ENCODE measurements at regions not wholly inside any gene's neighbourhood (a gene's known extent, or its start where the extent isn't known, plus 50 kb on each side); places are given as distances from the start of the nearest gene placed in this dataset.

DNA sequence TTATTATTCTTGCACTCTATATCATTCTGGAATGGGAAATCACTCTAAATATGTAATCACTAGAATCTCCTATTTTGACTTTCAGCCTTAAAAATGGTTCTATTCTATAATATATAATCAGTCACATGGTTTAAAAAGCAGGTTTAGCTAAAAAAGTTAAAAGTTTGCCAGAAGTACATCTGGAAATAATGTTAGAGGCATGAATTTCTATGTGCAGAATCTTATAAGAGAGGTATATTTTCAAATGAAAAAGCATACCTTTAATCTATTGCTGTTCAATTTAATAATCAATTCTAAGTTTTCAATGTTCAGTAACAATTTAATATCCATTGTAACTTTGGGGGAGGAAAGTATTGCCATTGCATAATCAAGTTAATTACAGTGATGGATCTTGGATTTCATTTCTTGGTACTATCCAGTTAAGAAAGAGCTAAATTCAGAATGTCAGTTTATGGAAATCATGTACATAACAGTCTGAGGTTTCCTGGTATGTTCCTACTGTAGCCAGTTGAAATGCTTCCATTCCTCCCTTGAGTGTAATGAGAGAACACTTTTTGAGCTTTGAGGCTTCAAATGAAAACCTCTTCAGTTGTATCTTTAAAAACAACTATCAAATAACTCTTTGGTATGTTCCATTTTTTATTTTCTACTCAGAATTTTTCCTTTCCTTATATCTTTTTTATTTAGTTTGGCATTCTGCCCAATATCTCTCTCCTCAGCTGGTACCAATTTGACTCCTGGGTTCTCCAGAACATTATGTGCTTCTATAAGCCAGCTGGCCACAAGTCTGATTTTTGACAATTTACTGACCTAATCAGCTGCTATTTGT, 175.7 kb upstream of the COL11A1 start:
- DNase-seq (no peak), ATAC-seq (ENCODE audit: low read depth) (no peak)
- POLR2A ChIA-PET = no interaction called here
- intact Hi-C loops (cut with micrococcal nuclease) = no loop called here
- Histone ChIP-seq H4K20me1 (ENCODE audit: control insufficient read depth, insufficient read depth, low read length, poor library complexity, severe bottlenecking) (no peaks in the 10 kb centered on the region), H3K9ac (ENCODE audit: low read length) (no peak overlapping the region), H2AFZ (ENCODE audit: insufficient read depth, low read depth, low read length, poor library complexity, severe bottlenecking) (no peak overlapping the region), H3K27ac (ENCODE audit: low read length in 2 of 2) (no peak overlapping the region), H3K4me2 (replicated peaks; ENCODE audit: low read depth, low read length, poor library complexity, severe bottlenecking) (no peak overlapping the region), H3K79me2 (ENCODE audit: control insufficient read depth, insufficient read depth, low read length) (no peaks in the 10 kb centered on the region), H3K36me3 (replicated peaks in 1 of 2; ENCODE audit: control extremely low read depth in 1 of 2, control insufficient read depth in 1 of 2, extremely low read depth in 1 of 2, insufficient read depth in 2 of 2, low read length in 1 of 2) (no peaks in the 10 kb centered on the region), H3K9me3 (ENCODE audit: control extremely low read depth in 1 of 3, control insufficient read depth in 2 of 3, insufficient read depth in 1 of 3, low read length in 2 of 3) (peaks cover 0 to 1% (median 0%) of the 10 kb centered on the region in 3 donors), H3K4me3 (ENCODE audit: control extremely low read depth in 1 of 5, extremely low read depth in 1 of 5, insufficient read depth in 1 of 5, low read depth in 2 of 5, low read length in 4 of 5) (no peak overlapping the region), H3K4me1 (ENCODE audit: control insufficient read depth in 2 of 2, insufficient read depth in 2 of 2, low read length in 2 of 2) (no peaks in the 10 kb centered on the region), H3K27me3 (replicated peaks in 1 of 4; ENCODE audit: control extremely low read depth in 1 of 4, control insufficient read depth in 3 of 4, insufficient read depth in 4 of 4, low read length in 3 of 4) (no peaks in the 10 kb centered on the region)
- CTCF ChIA-PET = no interaction called here
- H3K27me3 Mint-ChIP-seq = no peaks in the 10 kb centered on the region
- no peak overlapping the region for H3K27ac Mint-ChIP-seq
- no peak overlapping the region for H3K4me3 Mint-ChIP-seq
- peaks cover 2% of the 10 kb centered on the region for H3K9me3 Mint-ChIP-seq (ENCODE audit: insufficient read depth)
- TF ChIP-seq EZH2 (IDR thresholded peaks at IDR 0.05; ENCODE audit: borderline replicate concordance, insufficient read depth, low read depth, low read length, poor library complexity, severe bottlenecking) = no peak
- TF ChIP-seq, protein P1, sequence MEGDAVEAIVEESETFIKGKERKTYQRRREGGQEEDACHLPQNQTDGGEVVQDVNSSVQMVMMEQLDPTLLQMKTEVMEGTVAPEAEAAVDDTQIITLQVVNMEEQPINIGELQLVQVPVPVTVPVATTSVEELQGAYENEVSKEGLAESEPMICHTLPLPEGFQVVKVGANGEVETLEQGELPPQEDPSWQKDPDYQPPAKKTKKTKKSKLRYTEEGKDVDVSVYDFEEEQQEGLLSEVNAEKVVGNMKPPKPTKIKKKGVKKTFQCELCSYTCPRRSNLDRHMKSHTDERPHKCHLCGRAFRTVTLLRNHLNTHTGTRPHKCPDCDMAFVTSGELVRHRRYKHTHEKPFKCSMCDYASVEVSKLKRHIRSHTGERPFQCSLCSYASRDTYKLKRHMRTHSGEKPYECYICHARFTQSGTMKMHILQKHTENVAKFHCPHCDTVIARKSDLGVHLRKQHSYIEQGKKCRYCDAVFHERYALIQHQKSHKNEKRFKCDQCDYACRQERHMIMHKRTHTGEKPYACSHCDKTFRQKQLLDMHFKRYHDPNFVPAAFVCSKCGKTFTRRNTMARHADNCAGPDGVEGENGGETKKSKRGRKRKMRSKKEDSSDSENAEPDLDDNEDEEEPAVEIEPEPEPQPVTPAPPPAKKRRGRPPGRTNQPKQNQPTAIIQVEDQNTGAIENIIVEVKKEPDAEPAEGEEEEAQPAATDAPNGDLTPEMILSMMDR (IDR thresholded peaks at IDR 0.05) = no peak
- H3K4me1 Mint-ChIP-seq = no peaks in the 10 kb centered on the region

DNA sequence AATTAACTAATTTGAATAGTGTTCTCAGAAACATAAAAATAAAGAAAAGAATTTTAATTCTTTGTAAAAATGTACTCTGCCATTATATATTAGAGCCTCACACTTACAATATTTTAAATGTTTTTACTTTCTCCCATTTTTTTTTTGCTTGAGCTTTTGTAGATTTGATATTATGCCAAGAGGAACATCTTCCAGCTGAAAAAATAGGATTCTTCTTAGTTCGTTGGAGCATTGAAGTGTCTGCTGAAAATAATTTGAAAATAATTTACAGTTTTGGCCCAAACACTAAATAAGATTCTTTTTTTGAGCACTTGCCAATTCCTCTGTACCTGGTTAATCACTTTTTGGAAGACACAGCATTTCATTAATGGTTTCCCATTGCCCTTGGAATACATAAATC, 175.0 kb upstream of the COL11A1 start:
- ATAC-seq (ENCODE audit: low read depth) (no peak), DNase-seq (no peak)
- Mint-ChIP-seq H3K4me1 (no peaks in the 10 kb centered on the region), H3K4me3 (no peak overlapping the region), H3K27me3 (no peaks in the 10 kb centered on the region), H3K27ac (no peak overlapping the region), H3K9me3 (ENCODE audit: insufficient read depth) (peaks cover 2% of the 10 kb centered on the region)
- Histone ChIP-seq H4K20me1 (ENCODE audit: control insufficient read depth, insufficient read depth, low read length, poor library complexity, severe bottlenecking) (no peaks in the 10 kb centered on the region), H3K36me3 (replicated peaks in 1 of 2; ENCODE audit: control extremely low read depth in 1 of 2, control insufficient read depth in 1 of 2, extremely low read depth in 1 of 2, insufficient read depth in 2 of 2, low read length in 1 of 2) (no peaks in the 10 kb centered on the region), H3K4me1 (ENCODE audit: control insufficient read depth in 2 of 2, insufficient read depth in 2 of 2, low read length in 2 of 2) (no peaks in the 10 kb centered on the region), H3K79me2 (ENCODE audit: control insufficient read depth, insufficient read depth, low read length) (no peaks in the 10 kb centered on the region), H3K4me2 (replicated peaks; ENCODE audit: low read depth, low read length, poor library complexity, severe bottlenecking) (no peak overlapping the region), H3K4me3 (ENCODE audit: control extremely low read depth in 1 of 5, extremely low read depth in 1 of 5, insufficient read depth in 1 of 5, low read depth in 2 of 5, low read length in 4 of 5) (no peak overlapping the region), H3K27me3 (replicated peaks in 1 of 4; ENCODE audit: control extremely low read depth in 1 of 4, control insufficient read depth in 3 of 4, insufficient read depth in 4 of 4, low read length in 3 of 4) (no peaks in the 10 kb centered on the region), H2AFZ (ENCODE audit: insufficient read depth, low read depth, low read length, poor library complexity, severe bottlenecking) (no peak overlapping the region), H3K27ac (ENCODE audit: low read length in 2 of 2) (no peak overlapping the region), H3K9me3 (ENCODE audit: control extremely low read depth in 1 of 3, control insufficient read depth in 2 of 3, insufficient read depth in 1 of 3, low read length in 2 of 3) (peaks cover 0 to 1% (median 0%) of the 10 kb centered on the region in 3 donors), H3K9ac (ENCODE audit: low read length) (no peak overlapping the region)
- ChIA-PET CTCF (no interaction called here), POLR2A (no interaction called here)
- no CpG with 5 or more reads among the region's 1 CpG for WGBS (ENCODE audit: insufficient coverage)
- no peak for TF ChIP-seq EZH2 (IDR thresholded peaks at IDR 0.05; ENCODE audit: borderline replicate concordance, insufficient read depth, low read depth, low read length, poor library complexity, severe bottlenecking)
- TF ChIP-seq, protein P1 (IDR thresholded peaks at IDR 0.05) = no peak
- intact Hi-C loops (cut with micrococcal nuclease) = no loop called here

Measured in B cell (primary cell).